ENCODE measurements at regions not wholly inside any gene's neighbourhood (a gene's known extent, or its start where the extent isn't known, plus 50 kb on each side); places are given as distances from the start of the nearest gene placed in this dataset.

GRCh38 chr16:86384980-86385379, 125.3 kb upstream of the FOXF1 start:
- TF ChIP-seq POLR2AphosphoS5 (IDR thresholded peaks at IDR 0.05; ENCODE audit: low read depth, low read length) (no peak), POLR2A (IDR thresholded peaks at IDR 0.05; ENCODE audit: low read depth, low read length) (no peak), TAF1 (IDR thresholded peaks at IDR 0.05; ENCODE audit: borderline replicate concordance, low read depth, low read length) (no peak)
